Peyer's patch (tissue), 4 donors: ENCODE measurements at regions not wholly inside any gene's neighbourhood (a gene's known extent, or its start where the extent isn't known, plus 50 kb on each side); places are given as distances from the start of the nearest gene placed in this dataset.
"Not testable (repeated sequence)": the region's sequence is repeated elsewhere in the genome, so short reads cannot be mapped to it uniquely, and the experiment has no call there.

ENCODE experiments used
- DNase-seq, 3 donors: peaks; one replicate each; pipeline ENCODE4 v3.0.0-alpha.2; 2017 to 2019
- H3K27ac ChIP-seq, 4 donors: fragments of 200-600 bp; sonication (generic); one replicate each; pipeline ENCODE4 v1.5.1; 2016 to 2019
- H3K27me3 ChIP-seq, 2 donors: fragments of 200-600 bp; sonication (generic); one replicate each; pipeline ENCODE4 v1.5.1; 2019
- H3K36me3 ChIP-seq, 3 donors: fragments of 200-600 bp; sonication (generic); one replicate each; pipeline ENCODE4 v1.5.1; 2016 to 2019
- H3K4me1 ChIP-seq, 4 donors: fragments of 200-600 bp; sonication (generic); one replicate each; pipeline ENCODE4 v1.5.1; 2016 to 2019
- H3K4me3 ChIP-seq, 4 donors: fragments of 200-600 bp; sonication (generic); 1 replicate in 3 of 4; 2 replicates in 1 of 4; pipeline ENCODE4 v1.5.1; 2016 to 2019; ENCODE audit warnings: mild to moderate bottlenecking in 1 of 4
- H3K9me3 ChIP-seq, 4 donors: fragments of 200-600 bp; sonication (generic); one replicate each; pipeline ENCODE4 v1.5.1; 2016 to 2019; ENCODE audit warnings: mild to moderate bottlenecking in 1 of 4
- POLR2A ChIP-seq, 2 donors: fragments of 450-650 bp; IDR thresholded peaks; one replicate each; pipeline ENCODE4 v1.5.1; 2017; ENCODE audit warnings: antibody characterized with exemption in 2 of 2, mild to moderate bottlenecking in 2 of 2, moderate library complexity in 2 of 2
- TF ChIP-seq, protein P1 (sequence below), 6 experiments: fragments of 450-650 bp in 4 of 6; fragments of 200-600 bp in 2 of 6; sonication (generic) in 1 of 6; IDR thresholded peaks; one replicate each; pipeline ENCODE4 v1.5.1; 2017 to 2019; ENCODE audit warnings: antibody characterized with exemption in 6 of 6, mild to moderate bottlenecking in 3 of 6, moderate library complexity in 1 of 6

DNA sequence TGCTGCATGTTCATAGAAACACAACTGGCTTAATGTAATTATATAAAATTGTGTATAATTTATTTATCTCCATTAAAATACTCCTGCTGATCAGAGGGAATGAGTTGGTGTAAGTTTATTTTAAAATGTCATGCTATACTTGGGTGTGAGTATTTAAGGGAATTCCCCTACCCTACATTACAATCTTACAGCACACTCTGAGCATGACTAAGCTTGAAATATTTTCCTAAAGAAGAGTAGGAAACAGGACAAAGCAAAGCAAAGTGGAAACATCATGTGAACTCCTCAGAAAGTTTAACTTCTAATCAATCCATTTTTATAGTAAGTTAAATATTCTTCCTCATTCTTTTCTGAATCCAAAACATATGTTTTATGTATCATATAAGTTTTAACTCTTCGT is 1271.3 kb downstream of the EFNA5 start:
- no peaks in the 10 kb centered on the region for H3K27me3 ChIP-seq
- no peak overlapping the region for H3K27ac ChIP-seq
- H3K4me1 ChIP-seq, result no peaks in the 10 kb centered on the region
- TF ChIP-seq, protein P1, sequence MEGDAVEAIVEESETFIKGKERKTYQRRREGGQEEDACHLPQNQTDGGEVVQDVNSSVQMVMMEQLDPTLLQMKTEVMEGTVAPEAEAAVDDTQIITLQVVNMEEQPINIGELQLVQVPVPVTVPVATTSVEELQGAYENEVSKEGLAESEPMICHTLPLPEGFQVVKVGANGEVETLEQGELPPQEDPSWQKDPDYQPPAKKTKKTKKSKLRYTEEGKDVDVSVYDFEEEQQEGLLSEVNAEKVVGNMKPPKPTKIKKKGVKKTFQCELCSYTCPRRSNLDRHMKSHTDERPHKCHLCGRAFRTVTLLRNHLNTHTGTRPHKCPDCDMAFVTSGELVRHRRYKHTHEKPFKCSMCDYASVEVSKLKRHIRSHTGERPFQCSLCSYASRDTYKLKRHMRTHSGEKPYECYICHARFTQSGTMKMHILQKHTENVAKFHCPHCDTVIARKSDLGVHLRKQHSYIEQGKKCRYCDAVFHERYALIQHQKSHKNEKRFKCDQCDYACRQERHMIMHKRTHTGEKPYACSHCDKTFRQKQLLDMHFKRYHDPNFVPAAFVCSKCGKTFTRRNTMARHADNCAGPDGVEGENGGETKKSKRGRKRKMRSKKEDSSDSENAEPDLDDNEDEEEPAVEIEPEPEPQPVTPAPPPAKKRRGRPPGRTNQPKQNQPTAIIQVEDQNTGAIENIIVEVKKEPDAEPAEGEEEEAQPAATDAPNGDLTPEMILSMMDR (IDR thresholded peaks at IDR 0.05), result no peak
- no peak for TF ChIP-seq POLR2A (IDR thresholded peaks at IDR 0.05)
- H3K4me3 ChIP-seq, result no peak overlapping the region
- no peaks in the 10 kb centered on the region for H3K9me3 ChIP-seq
- no peak for DNase-seq
- no peaks in the 10 kb centered on the region for H3K36me3 ChIP-seq

DNA sequence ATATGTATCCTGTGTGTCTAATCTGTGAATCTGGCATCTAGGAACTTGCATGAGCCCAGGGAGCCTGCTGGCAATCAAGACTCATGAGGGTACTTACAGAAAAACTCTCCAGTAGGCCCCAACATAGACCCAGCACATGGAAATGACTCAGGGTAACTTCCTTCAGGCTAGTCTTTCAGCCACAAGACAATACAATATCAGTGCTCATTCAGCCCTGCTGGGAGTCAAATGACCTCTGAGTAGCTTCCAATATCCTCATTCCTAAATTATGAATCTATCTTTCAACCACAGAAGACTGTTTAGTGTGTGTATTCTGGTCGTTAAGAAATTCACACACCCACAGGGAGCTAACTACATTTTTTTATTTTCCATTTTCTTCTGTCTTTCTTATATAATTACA is 1273.0 kb downstream of the EFNA5 start:
- TF ChIP-seq POLR2A (IDR thresholded peaks at IDR 0.05), result no peak
- TF ChIP-seq, protein P1 (IDR thresholded peaks at IDR 0.05), result no peak
- Histone ChIP-seq H3K9me3 (no peaks in the 10 kb centered on the region), H3K36me3 (no peaks in the 10 kb centered on the region), H3K27me3 (no peaks in the 10 kb centered on the region), H3K27ac (no peak overlapping the region), H3K4me1 (no peaks in the 10 kb centered on the region), H3K4me3 (no peak overlapping the region)
- DNase-seq, result no peak

DNA sequence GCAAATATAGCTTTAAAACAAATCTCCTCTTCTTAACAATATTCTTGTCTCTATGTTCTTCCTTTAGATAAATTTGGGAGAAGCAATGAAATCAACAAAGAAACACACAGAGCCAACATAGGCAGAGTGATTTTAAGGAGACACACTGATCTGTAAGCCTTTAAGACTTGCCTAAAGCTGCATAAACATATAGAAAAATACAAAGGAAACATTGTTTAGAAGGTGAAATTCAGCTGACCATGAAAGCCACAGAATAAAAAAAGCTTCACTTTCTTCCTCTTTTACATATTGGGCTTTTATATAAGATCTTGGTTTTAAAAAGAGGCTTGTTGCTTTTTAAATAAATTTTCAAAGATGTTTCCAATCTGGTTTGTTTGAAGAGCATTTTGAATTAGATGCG is 1277.5 kb downstream of the EFNA5 start:
- Histone ChIP-seq H3K27me3 (no peaks in the 10 kb centered on the region), H3K4me3 (no peak overlapping the region), H3K36me3 (no peaks in the 10 kb centered on the region), H3K4me1 (no peaks in the 10 kb centered on the region), H3K27ac (no peak overlapping the region), H3K9me3 (no peaks in the 10 kb centered on the region)
- no peak for DNase-seq
- TF ChIP-seq POLR2A (IDR thresholded peaks at IDR 0.05), result no peak
- TF ChIP-seq, protein P1 (IDR thresholded peaks at IDR 0.05), result no peak

DNA sequence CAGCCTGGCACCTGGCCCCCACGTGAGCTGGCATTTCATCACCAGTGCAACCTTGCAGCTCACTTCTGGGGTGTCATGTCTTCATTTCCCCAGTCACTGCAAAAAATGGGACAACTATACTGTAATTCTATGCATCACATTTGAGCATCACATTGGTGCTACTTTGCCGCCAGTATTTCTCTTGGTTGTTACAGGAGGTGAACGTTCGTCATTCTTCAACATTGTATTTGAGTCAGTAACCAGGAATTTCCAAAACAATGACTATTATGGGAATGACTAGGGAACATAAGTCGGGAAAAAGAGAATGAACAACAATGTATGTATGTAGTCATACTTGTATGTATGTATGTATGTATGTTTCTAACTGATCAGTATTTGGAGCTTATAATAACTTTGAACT is 1278.0 kb downstream of the EFNA5 start:
- no peak for DNase-seq
- H3K4me1 ChIP-seq, result no peaks in the 10 kb centered on the region
- no peak overlapping the region for H3K4me3 ChIP-seq
- no peaks in the 10 kb centered on the region for H3K36me3 ChIP-seq
- no peak for TF ChIP-seq POLR2A (IDR thresholded peaks at IDR 0.05)
- TF ChIP-seq, protein P1 (IDR thresholded peaks at IDR 0.05), result no peak
- no peaks in the 10 kb centered on the region for H3K9me3 ChIP-seq
- H3K27ac ChIP-seq, result no peak overlapping the region
- H3K27me3 ChIP-seq, result no peaks in the 10 kb centered on the region

DNA sequence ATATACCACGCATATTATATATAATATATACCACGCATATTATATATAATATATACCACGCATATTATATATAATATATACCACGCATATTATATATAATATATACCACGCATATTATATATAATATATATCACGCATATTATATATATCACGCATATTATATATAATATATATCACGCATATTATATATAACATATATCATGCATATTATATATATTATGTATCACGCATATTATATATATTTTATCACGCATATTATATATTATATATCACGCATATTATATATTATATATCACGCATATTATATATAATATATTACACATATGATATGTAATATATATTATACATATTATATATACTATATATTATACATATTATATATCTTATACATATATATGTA is 1283.0 kb downstream of the EFNA5 start:
- not testable (repeated sequence) for H3K27me3 ChIP-seq

DNA sequence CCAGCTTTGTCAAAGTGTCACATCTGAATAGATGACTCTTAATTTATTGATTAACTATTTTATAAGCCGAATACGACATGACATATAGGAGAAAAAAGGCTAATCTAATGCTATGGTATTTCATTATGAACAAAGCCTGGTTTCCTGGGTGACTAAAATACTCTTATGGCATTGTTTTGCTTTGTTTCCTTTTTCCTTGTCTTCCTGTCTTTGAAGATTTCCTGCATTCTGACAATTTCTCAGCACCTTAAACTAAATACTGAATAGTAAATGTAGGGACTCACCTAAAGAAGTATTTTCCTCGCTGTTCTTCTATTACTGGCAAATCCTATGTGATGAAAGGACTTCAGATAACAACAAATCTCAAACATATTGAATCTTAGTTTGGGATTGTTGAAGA is 1284.5 kb downstream of the EFNA5 start:
- Histone ChIP-seq H3K27ac (no peak overlapping the region), H3K4me3 (no peak overlapping the region), H3K27me3 (no peaks in the 10 kb centered on the region), H3K4me1 (no peaks in the 10 kb centered on the region), H3K36me3 (no peaks in the 10 kb centered on the region), H3K9me3 (no peaks in the 10 kb centered on the region)
- no peak for TF ChIP-seq POLR2A (IDR thresholded peaks at IDR 0.05)
- TF ChIP-seq, protein P1 (IDR thresholded peaks at IDR 0.05), result no peak
- no peak for DNase-seq

More for the DNA sequence above, 1283.0 kb downstream of the EFNA5 start:
- H3K36me3 ChIP-seq, H3K4me1 ChIP-seq, H3K27ac ChIP-seq, H3K4me3 ChIP-seq, H3K9me3 ChIP-seq, DNase-seq: not testable (repeated sequence)
